Neural progenitor cell (in vitro differentiated cells): ENCODE measurements at regions not wholly inside any gene's neighbourhood (a gene's known extent, or its start where the extent isn't known, plus 50 kb on each side); places are given as distances from the start of the nearest gene placed in this dataset.

Source experiments
- DNase-seq: peaks from one replicate; pipeline ENCODE4 v3.0.0-alpha.2; 2016; ENCODE audit warnings: low spot score
- H2AFZ ChIP-seq: fragments of 200-600 bp; sonication (generic); replicated peaks from 2 replicates; pipeline ENCODE4 v1.6.1; 2016; ENCODE audit warnings: antibody characterized with exemption
- H3F3A ChIP-seq: fragments of 200-600 bp; sonication (generic); 2 replicates; pipeline ENCODE4 v1.6.1; 2016; ENCODE audit warnings: antibody characterized with exemption, low read depth
- H3K27ac ChIP-seq: fragments of 200-600 bp; sonication (generic); 2 replicates; pipeline ENCODE4 v1.5.1; 2016; ENCODE audit warnings: mild to moderate bottlenecking
- H3K27me3 ChIP-seq: fragments of 200-600 bp; sonication (generic); 2 replicates; pipeline ENCODE4 v1.6.1; 2016; ENCODE audit warnings: mild to moderate bottlenecking, moderate library complexity
- H3K36me3 ChIP-seq: fragments of 200-600 bp; sonication (generic); 2 replicates; pipeline ENCODE4 v1.5.1; 2016
- H3K4me1 ChIP-seq: fragments of 200-600 bp; sonication (generic); 2 replicates; pipeline ENCODE4 v1.6.1; 2016; ENCODE audit warnings: mixed run types
- H3K4me2 ChIP-seq: fragments of 200-600 bp; sonication (generic); 2 replicates; pipeline ENCODE4 v1.6.1; 2016
- H3K4me3 ChIP-seq: fragments of 200-600 bp; sonication (generic); 2 replicates; pipeline ENCODE4 v1.5.1; 2016
- H3K79me2 ChIP-seq: fragments of 200-600 bp; sonication (generic); 2 replicates; pipeline ENCODE4 v1.6.1; 2016; ENCODE audit warnings: low read depth
- H3K9ac ChIP-seq: fragments of 200-600 bp; sonication (generic); 2 replicates; pipeline ENCODE4 v1.6.1; 2016
- H3K9me3 ChIP-seq: fragments of 200-600 bp; sonication (generic); 2 replicates; pipeline ENCODE4 v1.5.1; 2016; ENCODE audit warnings: low read depth
- H4K20me1 ChIP-seq: fragments of 200-600 bp; sonication (generic); 2 replicates; pipeline ENCODE4 v1.6.1; 2016; ENCODE audit warnings: low read depth
- H3K27ac Mint-ChIP-seq: 3 replicates; pipeline ENCODE4 v1.8.0; 2021; ENCODE audit warnings: mixed read lengths
- H3K27me3 Mint-ChIP-seq: 2 replicates; pipeline ENCODE4 v1.8.0; 2022; ENCODE audit warnings: low read depth, mild to moderate bottlenecking, inconsistent platforms, moderate library complexity, mixed read lengths; ENCODE audit not compliant: insufficient read depth
- H3K36me3 Mint-ChIP-seq: 3 replicates; pipeline ENCODE4 v1.8.0; 2021; ENCODE audit warnings: mixed read lengths
- H3K4me1 Mint-ChIP-seq: 3 replicates; pipeline ENCODE4 v1.8.0; 2021; ENCODE audit warnings: mixed read lengths
- H3K4me3 Mint-ChIP-seq: 3 replicates; pipeline ENCODE4 v1.8.0; 2021; ENCODE audit warnings: mild to moderate bottlenecking, moderate library complexity, mixed read lengths
- H3K9me3 Mint-ChIP-seq: 3 replicates; pipeline ENCODE4 v1.8.0; 2020; ENCODE audit warnings: mixed read lengths
- EZH2 ChIP-seq: fragments of 200-600 bp; sonication (generic); IDR thresholded peaks from 2 replicates; pipeline ENCODE4 v1.6.1; 2017; ENCODE audit warnings: antibody characterized with exemption, mild to moderate bottlenecking, moderate library complexity
- EZH2phosphoT487 ChIP-seq: fragments of 200-600 bp; sonication (generic); IDR thresholded peaks from 2 replicates; pipeline ENCODE4 v1.6.1; 2017; ENCODE audit warnings: antibody characterized with exemption
- TF ChIP-seq, protein P1 (sequence below): fragments of 200-600 bp; sonication (generic); IDR thresholded peaks from 2 replicates; pipeline ENCODE4 v1.5.1; 2017; ENCODE audit warnings: antibody characterized with exemption, mild to moderate bottlenecking

DNA sequence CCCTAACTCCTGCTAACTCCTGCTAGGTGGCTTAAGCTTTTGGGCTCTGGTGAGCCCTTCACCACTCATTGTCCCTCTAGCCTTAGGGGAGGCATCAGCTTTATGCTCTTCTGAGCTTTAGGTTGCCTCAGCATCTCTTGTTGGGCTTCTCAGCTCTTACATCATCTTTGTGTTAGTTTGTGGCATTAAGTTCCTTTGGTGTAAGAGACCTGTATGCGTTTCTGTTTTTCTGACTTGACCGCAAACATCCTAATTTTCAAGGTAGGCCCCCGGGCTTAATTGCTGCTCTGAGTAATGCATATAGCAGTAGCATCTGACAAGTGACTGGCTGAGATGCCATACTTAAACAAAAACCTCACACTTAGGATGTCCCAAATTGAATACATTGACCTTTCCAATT, 287.8 kb upstream of the TUT7 start:
- Histone ChIP-seq H3K4me3 (no peak overlapping the region), H3K27me3 (no peaks in the 10 kb centered on the region), H3K27ac (no peak overlapping the region), H3K4me2 (no peak overlapping the region), H2AFZ (no peak overlapping the region), H3K9me3 (no peaks in the 10 kb centered on the region), H3K9ac (no peak overlapping the region), H3F3A (peaks cover 46% of the 10 kb centered on the region), H3K4me1 (peaks cover 57% of the 10 kb centered on the region), H3K36me3 (no peaks in the 10 kb centered on the region), H4K20me1 (no peaks in the 10 kb centered on the region), H3K79me2 (no peaks in the 10 kb centered on the region)
- peaks cover 4% of the 10 kb centered on the region for H3K27me3 Mint-ChIP-seq
- no peak for DNase-seq
- no peaks in the 10 kb centered on the region for H3K9me3 Mint-ChIP-seq
- peaks cover 69% of the 10 kb centered on the region for H3K4me1 Mint-ChIP-seq
- peak overlapping the region; percentile 10 for H3K4me3 Mint-ChIP-seq
- peak overlapping the region; percentile 42 for H3K27ac Mint-ChIP-seq
- H3K36me3 Mint-ChIP-seq, result no peaks in the 10 kb centered on the region
- TF ChIP-seq EZH2phosphoT487 (no peak), EZH2 (no peak)
- TF ChIP-seq, protein P1, sequence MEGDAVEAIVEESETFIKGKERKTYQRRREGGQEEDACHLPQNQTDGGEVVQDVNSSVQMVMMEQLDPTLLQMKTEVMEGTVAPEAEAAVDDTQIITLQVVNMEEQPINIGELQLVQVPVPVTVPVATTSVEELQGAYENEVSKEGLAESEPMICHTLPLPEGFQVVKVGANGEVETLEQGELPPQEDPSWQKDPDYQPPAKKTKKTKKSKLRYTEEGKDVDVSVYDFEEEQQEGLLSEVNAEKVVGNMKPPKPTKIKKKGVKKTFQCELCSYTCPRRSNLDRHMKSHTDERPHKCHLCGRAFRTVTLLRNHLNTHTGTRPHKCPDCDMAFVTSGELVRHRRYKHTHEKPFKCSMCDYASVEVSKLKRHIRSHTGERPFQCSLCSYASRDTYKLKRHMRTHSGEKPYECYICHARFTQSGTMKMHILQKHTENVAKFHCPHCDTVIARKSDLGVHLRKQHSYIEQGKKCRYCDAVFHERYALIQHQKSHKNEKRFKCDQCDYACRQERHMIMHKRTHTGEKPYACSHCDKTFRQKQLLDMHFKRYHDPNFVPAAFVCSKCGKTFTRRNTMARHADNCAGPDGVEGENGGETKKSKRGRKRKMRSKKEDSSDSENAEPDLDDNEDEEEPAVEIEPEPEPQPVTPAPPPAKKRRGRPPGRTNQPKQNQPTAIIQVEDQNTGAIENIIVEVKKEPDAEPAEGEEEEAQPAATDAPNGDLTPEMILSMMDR, result no peak

DNA sequence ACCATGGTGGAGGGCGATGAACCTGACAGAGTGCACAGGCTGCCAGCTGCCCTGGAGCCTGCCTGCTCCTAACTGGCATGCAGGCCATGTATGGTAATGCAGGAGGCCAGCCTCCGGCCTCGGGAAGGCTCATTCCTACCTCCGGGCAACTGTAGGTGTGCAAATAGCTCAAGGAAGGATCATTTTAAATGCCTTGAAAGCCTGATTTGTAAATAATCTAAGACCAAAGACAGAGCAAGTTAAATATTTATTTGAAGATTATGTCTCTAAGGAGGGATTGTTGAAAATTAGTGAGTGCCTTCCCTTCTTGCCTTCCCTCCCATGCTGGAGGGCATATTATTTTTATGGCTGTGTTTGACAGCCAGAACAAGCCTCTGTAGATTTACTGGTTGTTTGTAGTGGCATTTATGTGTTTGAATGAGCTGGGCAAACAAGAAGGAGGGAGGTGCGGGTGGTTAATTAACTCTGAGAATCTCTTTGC, 285.7 kb upstream of the TUT7 start:
- Histone ChIP-seq H3K36me3 (no peaks in the 10 kb centered on the region), H3K27me3 (no peaks in the 10 kb centered on the region), H3K4me1 (peaks cover 45% of the 10 kb centered on the region), H3K9me3 (no peaks in the 10 kb centered on the region), H3K27ac (no peak overlapping the region), H3K79me2 (no peaks in the 10 kb centered on the region), H3K4me3 (no peak overlapping the region), H2AFZ (no peak overlapping the region), H3K9ac (no peak overlapping the region), H3K4me2 (peak overlapping the region; percentile 14), H4K20me1 (no peaks in the 10 kb centered on the region), H3F3A (peaks cover 32% of the 10 kb centered on the region)
- H3K27me3 Mint-ChIP-seq, result peaks cover 4% of the 10 kb centered on the region
- H3K4me1 Mint-ChIP-seq, result peaks cover 71% of the 10 kb centered on the region
- no peak for TF ChIP-seq EZH2phosphoT487
- TF ChIP-seq, protein P1, result peak; percentile 28
- no peak for DNase-seq
- peak overlapping the region; percentile 1 for H3K27ac Mint-ChIP-seq
- no peaks in the 10 kb centered on the region for H3K36me3 Mint-ChIP-seq
- H3K9me3 Mint-ChIP-seq, result peaks cover 2% of the 10 kb centered on the region
- H3K4me3 Mint-ChIP-seq, result peak overlapping the region; percentile 23

DNA sequence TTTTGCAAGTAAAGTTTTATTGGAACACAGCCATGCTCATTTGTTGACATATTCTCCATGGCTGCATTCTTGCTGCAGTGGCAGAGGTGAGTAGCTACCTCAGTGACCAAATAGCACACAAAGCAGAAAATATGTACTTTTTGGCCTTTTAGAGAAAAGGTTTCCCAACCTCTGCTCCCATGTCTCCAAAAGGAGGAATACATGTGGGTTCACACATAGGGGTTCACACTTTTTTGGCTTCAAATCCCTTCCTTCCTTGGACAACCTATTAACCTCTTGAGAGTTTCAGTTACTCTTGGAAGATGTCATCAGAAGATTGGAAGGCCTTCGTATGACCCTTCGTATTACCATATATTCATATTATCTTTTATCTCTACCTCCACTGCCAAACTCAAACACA, 285.1 kb upstream of the TUT7 start:
- Histone ChIP-seq H3K27me3 (no peaks in the 10 kb centered on the region), H4K20me1 (no peaks in the 10 kb centered on the region), H3K27ac (no peak overlapping the region), H3K4me3 (no peak overlapping the region), H3K36me3 (no peaks in the 10 kb centered on the region), H2AFZ (no peak overlapping the region), H3K4me1 (peaks cover 39% of the 10 kb centered on the region), H3K9me3 (no peaks in the 10 kb centered on the region), H3K79me2 (no peaks in the 10 kb centered on the region), H3K9ac (no peak overlapping the region), H3K4me2 (no peak overlapping the region), H3F3A (peaks cover 25% of the 10 kb centered on the region)
- Mint-ChIP-seq H3K27me3 (peaks cover 4% of the 10 kb centered on the region), H3K4me1 (peaks cover 64% of the 10 kb centered on the region), H3K9me3 (peaks cover 6% of the 10 kb centered on the region), H3K4me3 (no peak overlapping the region), H3K36me3 (no peaks in the 10 kb centered on the region), H3K27ac (no peak overlapping the region)
- DNase-seq, result no peak
- TF ChIP-seq EZH2phosphoT487, result no peak
- TF ChIP-seq, protein P1, result no peak
- TF ChIP-seq EZH2, result no peak
